IMR-90 (cell line): ENCODE measurements at regions not wholly inside any gene's neighbourhood (a gene's known extent, or its start where the extent isn't known, plus 50 kb on each side); places are given as distances from the start of the nearest gene placed in this dataset.

Experiments used
- ATAC-seq: fragments of 200-7000 bp; cut with Tn5 transposase; 2 replicates; pipeline ENCODE4 v1.9.1; 2020; ENCODE audit warnings: low read depth, mild to moderate bottlenecking, moderate library complexity
- BruUV-seq: library from RNA; stranded (reverse); fragments of 400-500 nt; replicated peaks from 2 replicates; lab custom pipeline; 2021; lab: Mats Ljungman, UMichigan
- CTCF ChIA-PET: fragments of 300-600 bp; formaldehyde crosslinking; extraction: SDS; loops from one replicate; lab custom pipeline; 2021; ENCODE audit warnings: antibody characterized with exemption; lab: Yijun Ruan, JAX
- POLR2A ChIA-PET: fragments of 300-600 bp; sonication (Branson Sonifier 250); formaldehyde crosslinking; loops from one replicate; lab custom pipeline; 2022; ENCODE audit warnings: antibody characterized with exemption; ENCODE audit not compliant: unreplicated experiment; lab: Charles Lee
- DNase-seq: peaks from one replicate; pipeline ENCODE4 v3.0.0; 2013
- H2AFZ ChIP-seq: replicated peaks from 2 replicates; pipeline ENCODE3; 2013; ENCODE audit warnings: low read length, mild to moderate bottlenecking; ENCODE audit not compliant: poor library complexity
- H2AK5ac ChIP-seq: 2 replicates; pipeline ENCODE4 v1.6.1; 2013; ENCODE audit warnings: low read depth, low read length, inconsistent platforms
- H2AK9ac ChIP-seq: replicated peaks from 2 replicates; pipeline ENCODE3; 2013; ENCODE audit warnings: mild to moderate bottlenecking, low read depth, low read length, moderate library complexity; ENCODE audit not compliant: poor library complexity
- H2BK120ac ChIP-seq: 2 replicates; pipeline ENCODE4 v1.6.1; 2013; ENCODE audit warnings: low read depth, low read length, inconsistent platforms
- H2BK15ac ChIP-seq: 3 replicates; pipeline ENCODE4 v1.6.1; 2013; ENCODE audit warnings: low read depth, low read length, inconsistent platforms
- H2BK20ac ChIP-seq: 2 replicates; pipeline ENCODE4 v1.6.1; 2013; ENCODE audit warnings: low read depth, mild to moderate bottlenecking, inconsistent platforms, low read length, moderate library complexity
- H2BK5ac ChIP-seq: 2 replicates; pipeline ENCODE4 v1.6.1; 2013; ENCODE audit warnings: mild to moderate bottlenecking, low read depth, low read length, inconsistent platforms; ENCODE audit not compliant: poor library complexity, severe bottlenecking
- H3K14ac ChIP-seq: replicated peaks from 2 replicates; pipeline ENCODE4 v1.6.1; 2013; ENCODE audit warnings: low read depth, low read length, inconsistent platforms
- H3K18ac ChIP-seq: 2 replicates; pipeline ENCODE4 v1.6.1; 2013; ENCODE audit warnings: low read depth, low read length, control low read depth
- H3K23ac ChIP-seq: 2 replicates; pipeline ENCODE4 v1.6.1; 2013; ENCODE audit warnings: low read depth, low read length, inconsistent platforms
- H3K27ac ChIP-seq: 2 replicates; pipeline ENCODE4 v1.5.1; 2013; ENCODE audit warnings: mild to moderate bottlenecking, control low read depth, low read length; ENCODE audit not compliant: insufficient read depth
- H3K27me3 ChIP-seq: 2 replicates; pipeline ENCODE4 v1.6.1; 2013; ENCODE audit warnings: low read length; ENCODE audit not compliant: control insufficient read depth, insufficient read depth
- H3K36me3 ChIP-seq: 2 replicates; pipeline ENCODE4 v1.6.1; 2013; ENCODE audit warnings: low read length, mixed read lengths; ENCODE audit not compliant: control insufficient read depth, insufficient read depth
- H3K4ac ChIP-seq: 2 replicates; pipeline ENCODE4 v1.6.1; 2013; ENCODE audit warnings: low read depth, low read length, inconsistent platforms
- H3K4me1 ChIP-seq: 2 replicates; pipeline ENCODE4 v1.6.1; 2013; ENCODE audit warnings: low read length, mixed read lengths; ENCODE audit not compliant: control insufficient read depth, insufficient read depth
- H3K4me2 ChIP-seq: 2 replicates; pipeline ENCODE4 v1.6.1; 2013; ENCODE audit warnings: low read depth, mild to moderate bottlenecking, control low read depth, low read length, moderate library complexity
- H3K4me3 ChIP-seq: 2 replicates; pipeline ENCODE4 v1.5.1; 2013; ENCODE audit warnings: low read depth, mild to moderate bottlenecking, control low read depth, low read length, moderate library complexity; ENCODE audit not compliant: insufficient read depth
- H3K56ac ChIP-seq: 2 replicates; pipeline ENCODE4 v1.6.1; 2013; ENCODE audit warnings: low read length, inconsistent platforms; ENCODE audit not compliant: insufficient read depth; ENCODE audit errors: extremely low read depth
- H3K79me1 ChIP-seq, 2 experiments: 2 replicates each; pipeline ENCODE4 v1.6.1; 2013; ENCODE audit warnings: low read length in 2 of 2, inconsistent platforms in 1 of 2, low read depth in 1 of 2
- H3K9ac ChIP-seq: 2 replicates; pipeline ENCODE4 v1.6.1; 2013; ENCODE audit warnings: low read depth, low read length, control low read depth
- H3K9me1 ChIP-seq: 2 replicates; pipeline ENCODE4 v1.6.1; 2013; ENCODE audit warnings: low read length, inconsistent platforms; ENCODE audit not compliant: insufficient read depth
- H3K9me3 ChIP-seq: 2 replicates; pipeline ENCODE4 v1.6.1; 2013; ENCODE audit warnings: low read length; ENCODE audit not compliant: control insufficient read depth, insufficient read depth
- H4K20me1 ChIP-seq: 2 replicates; pipeline ENCODE4 v1.6.1; 2013; ENCODE audit warnings: low read length, inconsistent platforms; ENCODE audit not compliant: insufficient read depth
- H4K5ac ChIP-seq: 2 replicates; pipeline ENCODE4 v1.6.1; 2013; ENCODE audit warnings: mild to moderate bottlenecking, low read depth, low read length, control low read depth
- H4K8ac ChIP-seq, 2 experiments: 2 replicates each; pipeline ENCODE4 v1.6.1; 2013; ENCODE audit warnings: low read depth in 2 of 2, low read length in 2 of 2, control low read depth in 1 of 2, inconsistent platforms in 1 of 2
- H4K91ac ChIP-seq: 2 replicates; pipeline ENCODE4 v1.6.1; 2013; ENCODE audit warnings: low read depth, low read length, inconsistent platforms; ENCODE audit not compliant: insufficient read depth
- BHLHE40 ChIP-seq: fragments of 150-350 bp; IDR thresholded peaks from 2 replicates; pipeline ENCODE4 v1.6.1; 2016; ENCODE audit warnings: mild to moderate bottlenecking, low read depth, low read length
- MAZ ChIP-seq: IDR thresholded peaks from 2 replicates; pipeline ENCODE4 v1.6.1; 2012; ENCODE audit warnings: low read depth, mild to moderate bottlenecking, low read length, improper control_type of control experiment, moderate library complexity, borderline replicate concordance
- POLR2A ChIP-seq: IDR thresholded peaks from 2 replicates; pipeline ENCODE4 v1.6.1; 2012; ENCODE audit warnings: mild to moderate bottlenecking, low read depth, low read length
- RCOR1 ChIP-seq: IDR thresholded peaks from 2 replicates; pipeline ENCODE4 v1.6.1; 2012; ENCODE audit warnings: mild to moderate bottlenecking, low read length, improper control_type of control experiment; ENCODE audit not compliant: insufficient replicate concordance
- RFX5 ChIP-seq: IDR thresholded peaks from 2 replicates; pipeline ENCODE4 v1.8.0; 2012; ENCODE audit warnings: low read depth, mild to moderate bottlenecking, low read length, moderate library complexity
- WGBS, 2 experiments: methylation state at CpG; one replicate each; pipeline versions ENCODE4 v1.1.5 to v1.1.7; 2013; ENCODE audit warnings: missing lambda C conversion rate in 2 of 2; ENCODE audit not compliant: insufficient read length in 1 of 2; ENCODE audit errors: extremely low coverage in 2 of 2; 5-methylcytosine and 5-hydroxymethylcytosine counted together
- dilution Hi-C: fragments of 300-500 bp; cut with HindIII; formaldehyde crosslinking; loops from one replicate; pipeline ENCODE4 v1.14.3; 2018; ENCODE audit warnings: low sequenced_read_pairs; ENCODE audit not compliant: unreplicated experiment
- in situ Hi-C: fragments of 300-500 bp; cut with MboI; formaldehyde crosslinking; loops from 3 replicates; pipeline ENCODE4 v1.14.3; 2019; ENCODE audit warnings: low sequenced_read_pairs, inconsistent platforms, mixed read lengths
- intact Hi-C: fragments of 100-400 bp; cut with micrococcal nuclease; formaldehyde crosslinking; loops from 2 replicates; pipeline ENCODE4 v1.10.0; 2022

DNA sequence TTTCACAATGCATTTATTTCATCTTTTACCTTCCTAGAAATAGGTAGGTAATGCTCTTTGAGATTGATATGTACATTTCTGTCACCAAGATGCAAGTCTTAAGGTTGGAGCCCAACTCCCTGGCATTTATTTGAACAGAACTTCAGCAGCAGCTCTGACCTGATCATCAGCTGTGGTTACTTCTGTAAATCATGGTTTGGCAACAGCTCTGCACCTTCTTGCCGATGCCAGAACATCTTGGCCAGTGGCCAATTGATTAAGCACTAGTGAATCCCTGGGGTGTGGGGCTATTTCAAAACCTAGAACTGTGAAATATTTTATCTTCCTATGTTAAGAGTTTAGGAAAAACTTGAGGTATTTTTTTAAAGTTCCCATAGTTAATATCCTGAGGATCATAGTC, 124.8 kb upstream of the NYAP2 start:
- in situ Hi-C loops, result no loop called here
- no peaks in the 10 kb centered on the region for H3K36me3 ChIP-seq
- H4K5ac ChIP-seq, result no peak overlapping the region
- no peak overlapping the region for H3K4me3 ChIP-seq
- no peaks in the 10 kb centered on the region for H4K20me1 ChIP-seq
- no peaks in the 10 kb centered on the region for H3K79me1 ChIP-seq
- ChIA-PET CTCF (no interaction called here), POLR2A (no interaction called here)
- no peak overlapping the region for H4K8ac ChIP-seq
- no peak overlapping the region for H2AFZ ChIP-seq
- DNase-seq, result peak; percentile 41
- H3K9me1 ChIP-seq, result no peaks in the 10 kb centered on the region
- no peak overlapping the region for H2AK5ac ChIP-seq
- no peak overlapping the region for H2AK9ac ChIP-seq
- 0 out of 2 replicates have a peak, but pooled peaks cover 2% of the 10 kb centered on the region for H3K9me3 ChIP-seq
- no peak overlapping the region for H3K4me2 ChIP-seq
- BruUV-seq, result no TSS peak
- peaks cover 4% of the 10 kb centered on the region; the same call in 1 of the 2 replicates for H3K27me3 ChIP-seq
- H2BK120ac ChIP-seq, result no peak overlapping the region
- H2BK5ac ChIP-seq, result no peak overlapping the region
- no peak overlapping the region for H3K9ac ChIP-seq
- H3K27ac ChIP-seq, result no peak overlapping the region
- 0 out of 2 replicates have a peak, but pooled peaks cover 2% of the 10 kb centered on the region for H3K4me1 ChIP-seq
- WGBS, 2 experiments, result no CpG with 5 or more reads among the region's 1 CpG
- no peak overlapping the region for H2BK15ac ChIP-seq
- H3K56ac ChIP-seq, result no peak overlapping the region
- ATAC-seq, result peak; percentile 35
- no peak overlapping the region for H3K18ac ChIP-seq
- no peak overlapping the region for H4K91ac ChIP-seq
- no peak overlapping the region for H3K4ac ChIP-seq
- no peak overlapping the region for H3K23ac ChIP-seq
- H3K14ac ChIP-seq, result no peak overlapping the region
- intact Hi-C loops, result no loop called here
- dilution Hi-C loops, result no loop called here
- TF ChIP-seq RCOR1, result no peak
- no peak for TF ChIP-seq RFX5
- no peak for TF ChIP-seq BHLHE40
- TF ChIP-seq POLR2A, result no peak
- TF ChIP-seq MAZ, result no peak
- no peak overlapping the region for H2BK20ac ChIP-seq
